ENCODE measurements at regions not wholly inside any gene's neighbourhood (a gene's known extent, or its start where the extent isn't known, plus 50 kb on each side); places are given as distances from the start of the nearest gene placed in this dataset.
A peak's percentile ranks its signal among the peaks of the same experiment; 100 is the strongest.

GRCh38 chr6:91298543-91299145 is 711.8 kb upstream of the MAP3K7 start:
- peak; percentile 13 for DNase-seq
- Histone ChIP-seq H3K36me3 (replicated peaks; ENCODE audit: control insufficient read depth, insufficient read depth, low read length) (no peaks in the 10 kb centered on the region), H3K4me3 (ENCODE audit: insufficient read depth, low read depth, low read length) (no peak overlapping the region), H3K27me3 (ENCODE audit: control insufficient read depth, insufficient read depth, low read length) (peaks cover 89% of the 10 kb centered on the region)

GRCh38 chr6:91293395-91293794 is 706.5 kb upstream of the MAP3K7 start:
- Histone ChIP-seq H3K4me3 (ENCODE audit: insufficient read depth, low read depth, low read length) (no peak overlapping the region), H3K27me3 (ENCODE audit: control insufficient read depth, insufficient read depth, low read length) (peaks cover 82% of the 10 kb centered on the region)
- no peak for DNase-seq

GRCh38 chr6:91291071-91291470 is 704.2 kb upstream of the MAP3K7 start:
- no peaks in the 10 kb centered on the region for H3K36me3 ChIP-seq (replicated peaks; ENCODE audit: control insufficient read depth, insufficient read depth, low read length)
- H3K27me3 ChIP-seq (ENCODE audit: control insufficient read depth, insufficient read depth, low read length): peaks cover 69% of the 10 kb centered on the region
- no peak for DNase-seq
- H3K4me3 ChIP-seq (ENCODE audit: insufficient read depth, low read depth, low read length): no peak overlapping the region

More at GRCh38 chr6:91293395-91293794, 706.5 kb upstream of the MAP3K7 start:
- no peaks in the 10 kb centered on the region for H3K36me3 ChIP-seq (replicated peaks; ENCODE audit: control insufficient read depth, insufficient read depth, low read length)

- H3K27me3 ChIP-seq (ENCODE audit: control insufficient read depth, insufficient read depth, low read length): peaks cover 46% of the 10 kb centered on the region
- no peaks in the 10 kb centered on the region for H3K36me3 ChIP-seq (replicated peaks; ENCODE audit: control insufficient read depth, insufficient read depth, low read length)
- no peak for DNase-seq
- no peak overlapping the region for H3K4me3 ChIP-seq (ENCODE audit: insufficient read depth, low read depth, low read length)
Measured at GRCh38 chr6:91288741-91289140, 701.9 kb upstream of the MAP3K7 start.

GRCh38 chr6:91281901-91282300 is 695.0 kb upstream of the MAP3K7 start:
- no peaks in the 10 kb centered on the region for H3K36me3 ChIP-seq (replicated peaks; ENCODE audit: control insufficient read depth, insufficient read depth, low read length)
- peaks cover 7% of the 10 kb centered on the region for H3K27me3 ChIP-seq (ENCODE audit: control insufficient read depth, insufficient read depth, low read length)
- H3K4me3 ChIP-seq (ENCODE audit: insufficient read depth, low read depth, low read length): no peak overlapping the region
- DNase-seq: no peak

GRCh38 chr6:91280494-91280830 is 693.6 kb upstream of the MAP3K7 start:
- no peak for DNase-seq
- Histone ChIP-seq H3K36me3 (replicated peaks; ENCODE audit: control insufficient read depth, insufficient read depth, low read length) (no peaks in the 10 kb centered on the region), H3K27me3 (ENCODE audit: control insufficient read depth, insufficient read depth, low read length) (0 out of 2 replicates have a peak, but pooled peaks cover 2% of the 10 kb centered on the region), H3K4me3 (ENCODE audit: insufficient read depth, low read depth, low read length) (no peak overlapping the region)

GRCh38 chr6:91279740-91280493 is 693.0 kb upstream of the MAP3K7 start:
- Histone ChIP-seq H3K36me3 (replicated peaks; ENCODE audit: control insufficient read depth, insufficient read depth, low read length) (no peaks in the 10 kb centered on the region), H3K4me3 (ENCODE audit: insufficient read depth, low read depth, low read length) (no peak overlapping the region), H3K27me3 (ENCODE audit: control insufficient read depth, insufficient read depth, low read length) (0 out of 2 replicates have a peak, but pooled peaks cover 2% of the 10 kb centered on the region)
- no peak for DNase-seq

GRCh38 chr6:91278416-91278815 is 691.5 kb upstream of the MAP3K7 start:
- Histone ChIP-seq H3K36me3 (replicated peaks; ENCODE audit: control insufficient read depth, insufficient read depth, low read length) (no peaks in the 10 kb centered on the region), H3K27me3 (ENCODE audit: control insufficient read depth, insufficient read depth, low read length) (0 out of 2 replicates have a peak, but pooled peaks cover 2% of the 10 kb centered on the region), H3K4me3 (ENCODE audit: insufficient read depth, low read depth, low read length) (no peak overlapping the region)
- no peak for DNase-seq

- H3K4me3 ChIP-seq (ENCODE audit: insufficient read depth, low read depth, low read length): no peak overlapping the region
- H3K36me3 ChIP-seq (replicated peaks; ENCODE audit: control insufficient read depth, insufficient read depth, low read length): no peaks in the 10 kb centered on the region
- peak; percentile 53 for DNase-seq
- no peaks in the 10 kb centered on the region for H3K27me3 ChIP-seq (ENCODE audit: control insufficient read depth, insufficient read depth, low read length)
Measured at GRCh38 chr6:91276315-91276714, 689.4 kb upstream of the MAP3K7 start.

- no peak overlapping the region for H3K4me3 ChIP-seq (ENCODE audit: insufficient read depth, low read depth, low read length)
- H3K36me3 ChIP-seq (replicated peaks; ENCODE audit: control insufficient read depth, insufficient read depth, low read length): no peaks in the 10 kb centered on the region
- DNase-seq: peak; percentile 13
- no peaks in the 10 kb centered on the region for H3K27me3 ChIP-seq (ENCODE audit: control insufficient read depth, insufficient read depth, low read length)
Measured at GRCh38 chr6:91273729-91274128, 686.9 kb upstream of the MAP3K7 start.

GRCh38 chr6:91271807-91272206 is 684.9 kb upstream of the MAP3K7 start:
- H3K36me3 ChIP-seq (replicated peaks; ENCODE audit: control insufficient read depth, insufficient read depth, low read length): no peaks in the 10 kb centered on the region
- no peak overlapping the region for H3K4me3 ChIP-seq (ENCODE audit: insufficient read depth, low read depth, low read length)
- DNase-seq: no peak
- H3K27me3 ChIP-seq (ENCODE audit: control insufficient read depth, insufficient read depth, low read length): no peaks in the 10 kb centered on the region

GRCh38 chr6:91268941-91269340 is 682.1 kb upstream of the MAP3K7 start:
- Histone ChIP-seq H3K4me3 (ENCODE audit: insufficient read depth, low read depth, low read length) (no peak overlapping the region), H3K36me3 (replicated peaks; ENCODE audit: control insufficient read depth, insufficient read depth, low read length) (no peaks in the 10 kb centered on the region), H3K27me3 (ENCODE audit: control insufficient read depth, insufficient read depth, low read length) (no peaks in the 10 kb centered on the region)
- no peak for DNase-seq

GRCh38 chr6:91267246-91267645 is 680.4 kb upstream of the MAP3K7 start:
- DNase-seq: no peak
- Histone ChIP-seq H3K36me3 (replicated peaks; ENCODE audit: control insufficient read depth, insufficient read depth, low read length) (no peaks in the 10 kb centered on the region), H3K27me3 (ENCODE audit: control insufficient read depth, insufficient read depth, low read length) (no peaks in the 10 kb centered on the region), H3K4me3 (ENCODE audit: insufficient read depth, low read depth, low read length) (no peak overlapping the region)

- Histone ChIP-seq H3K4me3 (ENCODE audit: insufficient read depth, low read depth, low read length) (no peak overlapping the region), H3K27me3 (ENCODE audit: control insufficient read depth, insufficient read depth, low read length) (no peaks in the 10 kb centered on the region)
- DNase-seq: no peak
Measured at GRCh38 chr6:91266156-91266555, 679.3 kb upstream of the MAP3K7 start.

GRCh38 chr6:91243436-91243835 is 656.6 kb upstream of the MAP3K7 start:
- no peaks in the 10 kb centered on the region for H3K36me3 ChIP-seq (replicated peaks; ENCODE audit: control insufficient read depth, insufficient read depth, low read length)
- no peaks in the 10 kb centered on the region for H3K27me3 ChIP-seq (ENCODE audit: control insufficient read depth, insufficient read depth, low read length)
- no peak overlapping the region for H3K4me3 ChIP-seq (ENCODE audit: insufficient read depth, low read depth, low read length)
- DNase-seq: no peak

More at GRCh38 chr6:91266156-91266555, 679.3 kb upstream of the MAP3K7 start:
- no peaks in the 10 kb centered on the region for H3K36me3 ChIP-seq (replicated peaks; ENCODE audit: control insufficient read depth, insufficient read depth, low read length)
